ENCODE measurements at regions not wholly inside any gene's neighbourhood (a gene's known extent, or its start where the extent isn't known, plus 50 kb on each side); places are given as distances from the start of the nearest gene placed in this dataset.

- no peak for ATAC-seq
- Histone ChIP-seq H3K9me3 (ENCODE audit: low read length) (no peaks in the 10 kb centered on the region), H3K79me2 (ENCODE audit: insufficient read depth, low read length) (no peaks in the 10 kb centered on the region), H2AFZ (ENCODE audit: low read length) (no peak overlapping the region), H3K4me3 (replicated peaks in 1 of 3; ENCODE audit: insufficient read depth in 1 of 3, low read depth in 2 of 3, low read length in 3 of 3) (no peak overlapping the region), H3K36me3 (replicated peaks in 1 of 2; ENCODE audit: control insufficient read depth in 1 of 2, insufficient read depth in 2 of 2, low read length in 2 of 2) (no peaks in the 10 kb centered on the region), H3K27me3 (ENCODE audit: control insufficient read depth in 1 of 2, insufficient read depth in 2 of 2, low read length in 2 of 2) (no peaks in the 10 kb centered on the region), H3K4me2 (ENCODE audit: low read depth, low read length) (no peak overlapping the region), H4K20me1 (ENCODE audit: insufficient read depth, low read length) (no peaks in the 10 kb centered on the region), H3K27ac (ENCODE audit: extremely low read length, insufficient read depth, low read length) (no peak overlapping the region), H3K4me1 (ENCODE audit: insufficient read depth, low read length) (no peaks in the 10 kb centered on the region), H3K9ac (ENCODE audit: insufficient read depth, low read depth, low read length) (no peak overlapping the region)
- TF ChIP-seq ZNF720 (CRISPR knock-in tag; IDR thresholded peaks at IDR 0.05) (no peak), POLR2AphosphoS5 (IDR thresholded peaks at IDR 0.05; ENCODE audit: low read depth, low read length) (no peak), JUNB (CRISPR knock-in tag; IDR thresholded peaks at IDR 0.05; ENCODE audit: borderline replicate concordance) (no peak), PRDM4 (CRISPR knock-in tag; IDR thresholded peaks at IDR 0.05; ENCODE audit: borderline replicate concordance) (no peak), EHMT2 (IDR thresholded peaks at IDR 0.05; ENCODE audit: borderline replicate concordance, low read depth, low read length) (no peak), ZNF691 (CRISPR knock-in tag; IDR thresholded peaks at IDR 0.05; ENCODE audit: borderline replicate concordance, low read depth) (no peak), GLMP (CRISPR knock-in tag; IDR thresholded peaks at IDR 0.05; ENCODE audit: borderline replicate concordance) (no peak), ZNF605 (CRISPR knock-in tag; IDR thresholded peaks at IDR 0.05) (no peak), TRIM24 (CRISPR knock-in tag; IDR thresholded peaks at IDR 0.05) (no peak), ZNF382 (CRISPR knock-in tag; IDR thresholded peaks at IDR 0.05; ENCODE audit: borderline replicate concordance) (no peak), DNMT1 (CRISPR knock-in tag; IDR thresholded peaks at IDR 0.05) (no peak)
- TF ChIP-seq, protein P1, sequence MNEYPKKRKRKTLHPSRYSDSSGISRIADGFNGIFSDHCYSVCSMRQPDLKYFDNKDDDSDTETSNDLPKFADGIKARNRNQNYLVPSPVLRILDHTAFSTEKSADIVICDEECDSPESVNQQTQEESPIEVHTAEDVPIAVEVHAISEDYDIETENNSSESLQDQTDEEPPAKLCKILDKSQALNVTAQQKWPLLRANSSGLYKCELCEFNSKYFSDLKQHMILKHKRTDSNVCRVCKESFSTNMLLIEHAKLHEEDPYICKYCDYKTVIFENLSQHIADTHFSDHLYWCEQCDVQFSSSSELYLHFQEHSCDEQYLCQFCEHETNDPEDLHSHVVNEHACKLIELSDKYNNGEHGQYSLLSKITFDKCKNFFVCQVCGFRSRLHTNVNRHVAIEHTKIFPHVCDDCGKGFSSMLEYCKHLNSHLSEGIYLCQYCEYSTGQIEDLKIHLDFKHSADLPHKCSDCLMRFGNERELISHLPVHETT (CRISPR knock-in tag; conservative IDR thresholded peaks at IDR 0.05), result no peak
- TF ChIP-seq, protein P2, sequence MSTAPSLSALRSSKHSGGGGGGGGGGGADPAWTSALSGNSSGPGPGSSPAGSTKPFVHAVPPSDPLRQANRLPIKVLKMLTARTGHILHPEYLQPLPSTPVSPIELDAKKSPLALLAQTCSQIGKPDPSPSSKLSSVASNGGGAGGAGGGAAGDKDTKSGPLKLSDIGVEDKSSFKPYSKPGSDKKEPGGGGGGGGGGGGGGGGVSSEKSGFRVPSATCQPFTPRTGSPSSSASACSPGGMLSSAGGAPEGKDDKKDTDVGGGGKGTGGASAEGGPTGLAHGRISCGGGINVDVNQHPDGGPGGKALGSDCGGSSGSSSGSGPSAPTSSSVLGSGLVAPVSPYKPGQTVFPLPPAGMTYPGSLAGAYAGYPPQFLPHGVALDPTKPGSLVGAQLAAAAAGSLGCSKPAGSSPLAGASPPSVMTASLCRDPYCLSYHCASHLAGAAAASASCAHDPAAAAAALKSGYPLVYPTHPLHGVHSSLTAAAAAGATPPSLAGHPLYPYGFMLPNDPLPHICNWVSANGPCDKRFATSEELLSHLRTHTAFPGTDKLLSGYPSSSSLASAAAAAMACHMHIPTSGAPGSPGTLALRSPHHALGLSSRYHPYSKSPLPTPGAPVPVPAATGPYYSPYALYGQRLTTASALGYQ (CRISPR knock-in tag; IDR thresholded peaks at IDR 0.05), result no peak
- TF ChIP-seq, protein P3, sequence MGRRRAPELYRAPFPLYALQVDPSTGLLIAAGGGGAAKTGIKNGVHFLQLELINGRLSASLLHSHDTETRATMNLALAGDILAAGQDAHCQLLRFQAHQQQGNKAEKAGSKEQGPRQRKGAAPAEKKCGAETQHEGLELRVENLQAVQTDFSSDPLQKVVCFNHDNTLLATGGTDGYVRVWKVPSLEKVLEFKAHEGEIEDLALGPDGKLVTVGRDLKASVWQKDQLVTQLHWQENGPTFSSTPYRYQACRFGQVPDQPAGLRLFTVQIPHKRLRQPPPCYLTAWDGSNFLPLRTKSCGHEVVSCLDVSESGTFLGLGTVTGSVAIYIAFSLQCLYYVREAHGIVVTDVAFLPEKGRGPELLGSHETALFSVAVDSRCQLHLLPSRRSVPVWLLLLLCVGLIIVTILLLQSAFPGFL (CRISPR knock-in tag; IDR thresholded peaks at IDR 0.05), result no peak
- no peak for FAIRE-seq
- in situ Hi-C loops (cut with HindIII; ENCODE audit: extremely low pct_ligation_motif_present, low pct_unique_long_range_greater_than_20kb) (no loop called here), intact Hi-C loops (cut with micrococcal nuclease; ENCODE audit: unreplicated experiment) (no loop called here)
- 4% methylated on average over 5 of the region's 5 CpGs for WGBS (ENCODE audit: low lambda C conversion rate)
- BruUV-seq (replicated peaks), result no TSS peak
- no peak for DNase-seq (ENCODE audit: low spot score)
- POLR2A ChIA-PET, result no interaction called here
- CTCF ChIA-PET (ENCODE audit: low intra/inter-chr PET ratio, low total read pairs), result no interaction called here
These were observed 186.8 kb upstream of the SLC27A6 start for GRCh38 chr5:128778474-128778873.

Data from HepG2 (cell line).